Activated CD8-positive, alpha-beta memory T cell treated with anti-CD3 and anti-CD28 coated beads, Interleukin-2, amount 10 ng/mL, durations not matched to agents 7 days and 5 days (primary cell): ENCODE measurements at regions not wholly inside any gene's neighbourhood (a gene's known extent, or its start where the extent isn't known, plus 50 kb on each side); places are given as distances from the start of the nearest gene placed in this dataset.
A peak's percentile ranks its signal among the peaks of the same experiment; 100 is the strongest.

Experiments
- ATAC-seq: fragments of 150-1000 bp; cut with Tn5 transposase; one replicate; pipeline ENCODE4 v1.10.0; 2021; ENCODE audit warnings: moderate library complexity
- CTCF ChIA-PET: fragments of 350-600 bp; sonication (Branson Sonifier 250); formaldehyde crosslinking; loops from one replicate; lab custom pipeline; 2021; ENCODE audit warnings: antibody characterized with exemption; lab: Charles Lee
- DNase-seq: peaks from one replicate; pipeline ENCODE4 v3.0.0-alpha.2; 2020
- H3K27ac Mint-ChIP-seq: one replicate; pipeline ENCODE4 v1.8.0; 2021; ENCODE audit warnings: mild to moderate bottlenecking, mixed read lengths
- H3K27me3 Mint-ChIP-seq: one replicate; pipeline ENCODE4 v1.8.0; 2021; ENCODE audit warnings: mixed read lengths
- H3K36me3 Mint-ChIP-seq: one replicate; pipeline ENCODE4 v1.8.0; 2021; ENCODE audit warnings: mild to moderate bottlenecking, mixed read lengths
- H3K4me1 Mint-ChIP-seq: one replicate; pipeline ENCODE4 v1.8.0; 2021; ENCODE audit warnings: mixed read lengths
- H3K4me3 Mint-ChIP-seq: one replicate; pipeline ENCODE4 v1.8.0; 2021; ENCODE audit warnings: mild to moderate bottlenecking, moderate library complexity, mixed read lengths
- H3K9me3 Mint-ChIP-seq: one replicate; pipeline ENCODE4 v1.8.0; 2022; ENCODE audit warnings: low read depth, mixed read lengths

DNA sequence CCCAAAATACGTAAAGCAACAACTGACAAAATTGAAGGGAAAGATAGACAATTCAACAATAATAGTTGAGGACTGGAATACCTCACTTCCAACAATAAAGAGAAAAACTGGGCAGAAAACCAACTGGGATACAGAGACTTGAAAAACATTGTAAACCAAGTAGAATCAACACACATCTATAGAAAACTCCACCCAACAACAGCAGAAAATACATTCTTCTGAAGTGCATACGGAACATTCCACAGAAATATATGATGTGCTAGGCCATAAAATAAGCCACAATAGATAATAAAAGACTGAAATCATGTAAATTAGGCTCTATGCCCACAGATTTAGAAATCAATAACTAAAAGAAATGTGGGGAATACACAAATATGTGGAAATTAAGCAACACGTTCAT lies 98.4 kb upstream of the THBS1 start:
- DNase-seq (no peak), ATAC-seq (no peak)
- Mint-ChIP-seq H3K4me3 (no peak overlapping the region), H3K27me3 (peaks cover 28% of the 10 kb centered on the region), H3K36me3 (peaks cover 3% of the 10 kb centered on the region), H3K27ac (no peak overlapping the region), H3K4me1 (peaks cover 9% of the 10 kb centered on the region), H3K9me3 (no peaks in the 10 kb centered on the region)
- CTCF ChIA-PET, result no interaction called here

DNA sequence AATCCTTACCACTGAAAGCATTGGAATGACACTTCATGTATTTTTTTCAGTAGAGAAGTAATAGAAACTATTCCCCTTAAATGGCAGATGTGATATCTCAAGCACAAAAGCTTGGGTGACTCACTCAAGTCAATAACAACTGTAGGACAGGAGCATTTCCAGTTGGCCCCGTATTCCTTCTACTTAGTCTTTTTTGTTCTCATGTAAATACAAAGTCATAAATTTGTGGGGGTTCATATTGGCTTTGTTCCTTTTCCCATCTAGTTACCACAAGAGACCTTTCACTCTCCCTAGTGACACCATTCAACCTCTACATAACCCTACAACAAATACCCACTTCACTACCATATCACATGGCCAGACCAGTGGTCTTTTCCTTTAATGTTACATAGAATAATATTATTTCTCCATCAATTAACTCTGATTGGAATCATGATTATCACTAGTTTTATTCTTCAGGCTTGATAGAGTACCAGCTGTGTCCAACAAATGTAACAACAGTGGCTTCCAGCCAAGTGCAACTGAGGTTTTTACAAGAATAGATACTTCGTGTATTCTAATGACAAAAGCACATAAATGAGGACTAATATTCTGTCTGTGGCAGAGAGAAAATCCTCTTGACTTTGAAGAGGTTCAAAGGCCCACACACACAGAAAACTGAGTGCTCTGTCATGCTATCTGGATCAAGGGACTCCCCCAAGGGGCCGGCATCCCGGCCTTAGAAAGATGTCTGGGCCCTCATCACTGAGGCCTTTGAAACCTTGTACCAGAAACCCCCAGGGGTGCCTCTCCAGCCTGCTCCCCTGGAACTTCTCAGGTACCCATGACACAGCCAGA lies 94.0 kb upstream of the THBS1 start:
- Mint-ChIP-seq H3K27me3 (peaks cover 32% of the 10 kb centered on the region), H3K27ac (no peak overlapping the region), H3K9me3 (no peaks in the 10 kb centered on the region), H3K36me3 (peaks cover 3% of the 10 kb centered on the region), H3K4me3 (no peak overlapping the region), H3K4me1 (peaks cover under 1% of the 10 kb centered on the region)
- DNase-seq (no peak), ATAC-seq (no peak)
- CTCF ChIA-PET, result no interaction called here

DNA sequence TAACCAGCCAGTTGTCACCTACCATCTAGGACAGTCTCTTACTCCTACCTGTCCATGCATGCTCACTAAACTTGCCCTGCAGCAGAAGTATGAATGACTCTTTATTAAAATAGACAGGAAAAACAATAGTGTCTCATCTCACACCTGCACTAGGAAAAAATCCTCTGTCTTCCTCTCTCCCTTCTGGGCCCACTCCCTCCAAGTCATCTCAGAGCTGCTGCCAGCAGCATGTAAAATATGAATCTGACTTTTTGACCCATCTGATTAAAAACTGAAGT lies 93.5 kb upstream of the THBS1 start:
- no peak for DNase-seq
- H3K4me1 Mint-ChIP-seq, result peaks cover 3% of the 10 kb centered on the region
- H3K27me3 Mint-ChIP-seq, result peaks cover 31% of the 10 kb centered on the region
- peaks cover under 1% of the 10 kb centered on the region for H3K36me3 Mint-ChIP-seq
- H3K9me3 Mint-ChIP-seq, result no peaks in the 10 kb centered on the region
- CTCF ChIA-PET, result no interaction called here
- no peak overlapping the region for H3K27ac Mint-ChIP-seq
- ATAC-seq, result no peak
- H3K4me3 Mint-ChIP-seq, result no peak overlapping the region

DNA sequence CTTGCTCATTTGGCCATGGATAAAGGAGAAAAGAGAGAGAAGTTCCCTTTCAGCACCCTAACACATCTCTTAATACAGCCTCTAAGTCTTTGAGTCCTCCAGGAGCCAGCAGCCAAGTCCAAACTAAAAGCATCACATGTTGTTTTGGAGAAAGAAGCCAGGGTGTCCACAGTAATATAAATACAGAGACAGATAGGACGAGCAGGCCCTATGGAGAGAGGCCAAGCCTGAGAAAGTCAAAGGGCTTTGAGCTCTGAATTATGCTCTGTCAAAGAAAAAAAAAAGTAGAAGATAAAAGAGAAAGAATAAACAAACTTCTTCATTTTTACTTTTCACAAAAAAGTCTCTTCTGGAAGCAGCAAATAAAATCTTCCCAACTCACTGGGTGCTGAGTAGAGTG lies 92.4 kb upstream of the THBS1 start:
- DNase-seq (no peak), ATAC-seq (no peak)
- H3K9me3 Mint-ChIP-seq, result no peaks in the 10 kb centered on the region
- no peak overlapping the region for H3K27ac Mint-ChIP-seq
- CTCF ChIA-PET, result interaction anchor here (1.0 kb wide), 1 partner anchor 10 kb away, joined by 3 read pairs; no protein-coding TSS in a partner anchor
- H3K36me3 Mint-ChIP-seq, result no peaks in the 10 kb centered on the region
- H3K4me1 Mint-ChIP-seq, result peaks cover 6% of the 10 kb centered on the region
- no peak overlapping the region for H3K4me3 Mint-ChIP-seq
- H3K27me3 Mint-ChIP-seq, result peaks cover 36% of the 10 kb centered on the region

DNA sequence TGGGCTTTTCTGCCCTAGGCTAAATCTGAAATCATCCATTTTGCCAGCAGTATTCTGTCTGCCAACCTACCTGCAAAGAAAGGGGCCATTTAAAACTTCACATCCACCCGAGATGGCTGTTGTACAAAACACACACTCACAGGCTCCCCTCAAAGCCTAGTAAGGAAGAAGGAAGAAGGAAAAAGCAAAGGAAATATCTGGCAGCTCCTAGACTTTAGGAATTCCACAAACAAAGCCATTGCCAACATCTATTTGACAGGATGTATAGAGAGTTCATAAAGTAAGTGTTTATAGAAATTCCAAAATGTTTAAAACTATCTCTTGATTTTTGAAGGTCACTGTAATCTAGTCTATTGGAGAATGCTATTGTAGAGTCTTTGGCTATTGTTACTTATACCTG lies 91.9 kb upstream of the THBS1 start:
- DNase-seq (no peak), ATAC-seq (no peak)
- Mint-ChIP-seq H3K4me3 (no peak overlapping the region), H3K27me3 (peaks cover 36% of the 10 kb centered on the region), H3K27ac (no peak overlapping the region), H3K9me3 (no peaks in the 10 kb centered on the region), H3K36me3 (no peaks in the 10 kb centered on the region), H3K4me1 (peaks cover 8% of the 10 kb centered on the region)
- CTCF ChIA-PET, result no interaction called here

DNA sequence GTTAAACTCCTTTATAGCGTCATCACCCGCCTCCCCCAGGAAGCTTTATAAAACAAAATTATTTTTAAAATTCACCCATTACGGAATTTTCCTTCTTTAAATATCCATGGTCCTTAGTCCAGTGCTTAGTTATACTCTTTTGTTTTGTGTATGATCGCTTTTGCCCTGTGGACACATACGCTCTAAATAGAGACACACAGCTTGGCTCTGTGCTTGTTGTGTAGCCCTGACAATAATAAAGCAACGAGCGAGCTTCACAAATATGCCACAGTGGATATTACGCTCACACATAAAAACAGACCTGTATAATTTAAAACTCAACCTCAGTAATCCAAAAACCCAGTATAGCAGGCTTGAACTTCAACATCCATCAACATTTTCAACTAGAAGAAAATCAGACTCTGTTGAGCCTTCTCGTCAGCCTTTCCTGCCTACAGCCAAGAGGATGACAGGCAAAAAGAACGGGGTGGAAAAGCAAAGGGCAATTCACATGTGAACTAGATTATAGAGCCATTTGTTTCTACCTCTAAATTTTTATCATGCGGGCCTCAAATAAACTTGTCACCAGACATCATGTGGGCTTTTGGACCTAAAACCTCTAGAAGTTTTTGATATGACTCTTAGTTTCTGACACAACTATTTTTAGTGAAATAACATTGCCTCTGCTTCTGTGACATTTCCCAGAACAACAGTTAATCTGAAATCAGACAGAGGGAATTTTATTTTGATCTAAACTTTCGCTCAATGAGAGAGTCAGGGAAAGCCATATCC lies 89.6 kb upstream of the THBS1 start:
- DNase-seq, result no peak
- ATAC-seq, result no peak
- no peak overlapping the region for H3K4me3 Mint-ChIP-seq

DNA sequence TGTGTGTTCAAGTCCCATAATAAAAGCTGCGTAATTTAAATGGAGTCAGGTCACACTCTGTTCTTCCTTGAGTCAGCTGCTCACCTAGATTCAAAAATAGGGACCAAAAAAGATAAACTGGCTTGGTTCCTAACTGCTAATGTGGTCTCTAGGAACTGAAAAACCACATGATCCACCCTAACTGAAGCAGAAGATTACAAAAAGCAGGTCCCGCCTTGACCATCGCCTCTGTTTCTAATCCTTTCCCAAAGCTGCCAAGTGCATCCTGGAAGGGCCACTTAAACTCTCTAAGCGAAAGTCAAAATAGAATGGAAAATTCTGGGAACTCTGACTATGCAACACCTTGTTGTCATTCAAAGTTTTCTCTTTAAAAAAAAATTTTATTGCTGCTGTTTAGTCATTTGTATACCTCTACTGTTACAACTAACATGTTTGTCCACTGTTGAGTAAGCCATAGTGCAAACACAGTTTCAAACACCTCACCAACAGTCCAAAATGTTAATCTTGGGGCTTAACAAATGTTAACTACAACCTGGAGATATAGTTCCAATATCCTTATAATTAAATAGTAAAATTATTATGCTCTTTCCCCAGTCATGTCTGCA lies 88.9 kb upstream of the THBS1 start:
- peaks cover 45% of the 10 kb centered on the region for H3K27me3 Mint-ChIP-seq
- CTCF ChIA-PET, result no interaction called here
- H3K9me3 Mint-ChIP-seq, result no peaks in the 10 kb centered on the region
- H3K27ac Mint-ChIP-seq, result no peak overlapping the region
- no peak for DNase-seq
- no peak for ATAC-seq
- peaks cover 22% of the 10 kb centered on the region for H3K4me1 Mint-ChIP-seq
- H3K4me3 Mint-ChIP-seq, result no peak overlapping the region
- no peaks in the 10 kb centered on the region for H3K36me3 Mint-ChIP-seq

More for the DNA sequence above, 89.6 kb upstream of the THBS1 start:
- Mint-ChIP-seq H3K9me3 (no peaks in the 10 kb centered on the region), H3K27me3 (peaks cover 38% of the 10 kb centered on the region), H3K4me1 (peaks cover 22% of the 10 kb centered on the region), H3K36me3 (no peaks in the 10 kb centered on the region), H3K27ac (no peak overlapping the region)
- CTCF ChIA-PET, result no interaction called here

DNA sequence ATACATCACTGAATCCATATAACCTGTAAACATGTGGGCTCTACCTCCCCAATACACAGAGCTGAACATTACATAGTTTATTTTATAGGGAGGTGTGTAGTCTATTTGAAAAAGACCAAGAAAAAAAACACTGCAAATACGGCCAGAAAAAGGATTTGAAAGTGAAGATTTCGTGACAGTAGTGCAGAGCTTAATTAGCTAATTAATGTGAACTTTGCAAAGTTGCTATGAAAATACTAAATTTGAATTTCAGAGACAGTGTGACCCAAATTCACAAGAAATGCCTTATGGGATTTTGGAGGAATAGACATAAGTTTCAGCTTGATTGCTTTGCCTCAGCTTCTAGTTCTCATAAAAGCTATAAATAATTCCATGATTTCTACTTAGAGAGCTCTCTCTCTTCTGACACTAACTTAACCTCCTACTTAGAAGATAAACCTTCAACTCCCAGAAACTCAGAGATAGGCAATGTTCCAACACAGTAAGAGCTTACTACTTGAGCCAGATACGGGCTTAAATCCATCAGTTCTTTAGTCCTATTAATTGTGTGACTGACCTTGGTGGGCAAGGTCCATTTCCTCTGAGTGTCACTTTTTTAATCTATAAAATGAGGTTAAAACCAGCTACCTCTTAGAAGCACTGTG lies 87.3 kb upstream of the THBS1 start:
- ATAC-seq, result no peak
- no peak overlapping the region for H3K27ac Mint-ChIP-seq
- CTCF ChIA-PET, result interaction anchor here (1.0 to 1.5 kb wide), 3 partner anchors 9 to 1053 kb away, joined by 3 to 4 read pairs (median 3); no protein-coding TSS in a partner anchor
- no peak for DNase-seq
- peaks cover 47% of the 10 kb centered on the region for H3K27me3 Mint-ChIP-seq
- no peak overlapping the region for H3K4me3 Mint-ChIP-seq
- H3K36me3 Mint-ChIP-seq, result no peaks in the 10 kb centered on the region
- H3K4me1 Mint-ChIP-seq, result peaks cover 38% of the 10 kb centered on the region
- no peaks in the 10 kb centered on the region for H3K9me3 Mint-ChIP-seq

DNA sequence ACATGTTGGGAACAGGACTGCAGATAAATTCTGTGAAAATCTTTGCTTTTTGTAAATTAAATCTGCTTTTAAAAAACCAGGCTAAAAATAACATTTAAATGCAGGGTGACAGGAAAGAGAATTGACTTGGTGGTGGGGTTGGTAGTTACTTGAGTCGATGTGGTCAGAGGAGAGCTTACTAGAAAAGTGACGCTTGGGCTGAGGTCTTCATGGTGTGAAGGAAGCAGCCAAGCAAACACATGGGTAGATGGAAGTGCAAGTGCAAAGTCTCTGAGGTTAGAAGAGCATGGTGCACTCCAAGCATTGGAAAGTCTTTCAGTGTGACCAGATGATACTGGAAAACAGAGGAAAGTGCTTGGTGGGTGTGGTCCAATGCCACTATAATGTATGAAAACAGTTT lies 86.4 kb upstream of the THBS1 start:
- no peak overlapping the region for H3K27ac Mint-ChIP-seq
- no peaks in the 10 kb centered on the region for H3K36me3 Mint-ChIP-seq
- H3K4me1 Mint-ChIP-seq, result peaks cover 45% of the 10 kb centered on the region
- peak; percentile 55 for ATAC-seq
- H3K9me3 Mint-ChIP-seq, result no peaks in the 10 kb centered on the region
- DNase-seq, result peak; percentile 63
- no peak overlapping the region for H3K4me3 Mint-ChIP-seq
- H3K27me3 Mint-ChIP-seq, result peaks cover 45% of the 10 kb centered on the region
- CTCF ChIA-PET, result interaction anchor here (0.7 to 1.1 kb wide), 4 partner anchors 20 to 1054 kb away, joined by 3 to 4 read pairs (median 3); no protein-coding TSS in a partner anchor

DNA sequence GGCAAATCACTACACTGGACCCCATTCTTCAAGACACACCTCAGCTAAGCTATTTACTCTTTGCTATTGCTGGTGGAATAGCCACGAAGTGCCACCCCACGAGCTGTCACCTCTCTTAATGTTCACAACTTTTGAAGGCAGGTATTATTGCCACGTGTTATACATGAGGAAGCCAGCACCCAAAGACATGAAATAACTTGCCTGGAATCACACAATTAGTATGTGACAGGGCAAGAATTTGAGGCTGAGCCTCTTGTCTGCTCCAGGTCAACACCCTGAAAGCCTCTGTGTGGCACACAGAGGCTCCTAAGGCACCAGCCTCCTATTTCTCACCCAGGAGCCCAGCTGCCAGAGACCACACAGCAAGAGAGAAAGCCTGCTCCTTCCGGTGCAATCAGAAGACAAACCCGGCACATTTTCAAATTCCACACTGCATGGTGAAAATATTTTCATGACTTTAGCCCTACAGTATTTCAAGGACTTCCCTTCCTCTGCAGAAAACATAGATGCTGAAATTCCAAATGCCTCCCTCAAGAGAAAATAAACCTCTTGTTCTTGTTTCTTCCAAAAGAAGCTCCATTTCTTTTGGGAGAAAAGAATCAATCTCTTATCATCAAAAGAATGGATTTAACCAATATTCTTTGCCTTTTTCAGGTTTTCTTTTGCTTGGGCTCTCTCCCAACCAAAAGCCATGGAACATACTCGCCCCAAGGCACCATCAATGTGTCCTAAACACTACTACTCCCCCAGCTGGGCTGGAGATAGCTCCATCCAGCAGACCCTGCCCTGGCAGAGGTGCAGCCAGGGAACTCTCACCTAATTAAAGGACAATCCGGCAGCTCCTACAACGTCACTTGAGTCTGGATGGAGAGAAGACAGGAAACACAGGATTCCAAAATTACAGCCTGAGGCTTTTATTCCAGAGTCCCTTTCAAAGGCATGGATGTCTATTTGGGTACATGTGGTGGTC lies 84.7 kb upstream of the THBS1 start:
- Mint-ChIP-seq H3K4me3 (no peak overlapping the region), H3K9me3 (no peaks in the 10 kb centered on the region), H3K27ac (no peak overlapping the region), H3K36me3 (no peaks in the 10 kb centered on the region), H3K27me3 (peaks cover 38% of the 10 kb centered on the region), H3K4me1 (peaks cover 56% of the 10 kb centered on the region)
- CTCF ChIA-PET, result interaction anchor here (1.6 kb wide), 1 partner anchor 679 kb away, joined by 3 read pairs; no protein-coding TSS in a partner anchor
- ATAC-seq (no peak), DNase-seq (no peak)

DNA sequence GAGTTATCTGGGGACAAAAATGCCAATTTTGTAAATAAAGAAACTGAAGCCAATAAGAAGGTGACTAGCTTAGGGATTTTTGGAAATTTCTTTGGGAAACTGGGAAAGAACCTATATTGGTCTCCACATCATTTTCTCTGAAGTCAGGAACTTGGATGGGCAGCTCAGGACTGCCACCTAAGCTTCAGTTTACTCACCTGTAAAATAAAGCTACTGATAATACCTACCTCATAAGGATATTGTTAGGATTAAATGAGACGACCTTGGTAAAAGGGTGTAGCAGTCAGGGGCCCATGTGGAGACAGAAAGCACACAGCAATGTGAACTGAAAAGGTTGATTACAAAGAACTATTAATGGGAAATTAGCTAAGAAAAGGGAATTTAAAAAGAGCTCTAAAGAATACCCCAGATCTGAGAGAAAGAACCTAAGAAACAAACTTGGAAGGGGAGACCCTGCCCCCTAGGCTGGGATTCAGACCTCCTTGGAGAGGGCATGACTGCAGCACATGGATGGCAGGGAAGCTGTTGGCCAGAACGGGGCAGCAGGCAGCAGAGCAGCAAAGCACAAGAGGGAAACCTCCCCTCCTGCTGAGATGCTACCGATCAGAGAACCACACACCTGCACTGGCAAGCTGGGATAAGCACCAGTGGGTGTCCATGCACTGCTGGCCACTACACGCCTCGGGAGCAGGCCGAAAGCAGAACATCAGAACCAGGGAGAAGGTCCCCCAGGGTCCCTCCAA lies 83.7 kb upstream of the THBS1 start:
- CTCF ChIA-PET, result interaction anchor here (1.6 kb wide), 1 partner anchor 680 kb away, joined by 3 read pairs; no protein-coding TSS in a partner anchor
- DNase-seq (no peak), ATAC-seq (peak; percentile 40)
- Mint-ChIP-seq H3K27ac (no peak overlapping the region), H3K4me1 (peaks cover 61% of the 10 kb centered on the region), H3K4me3 (no peak overlapping the region), H3K9me3 (no peaks in the 10 kb centered on the region), H3K27me3 (peaks cover 35% of the 10 kb centered on the region), H3K36me3 (no peaks in the 10 kb centered on the region)
